Large intestine (tissue), 3 donors: ENCODE measurements at regions not wholly inside any gene's neighbourhood (a gene's known extent, or its start where the extent isn't known, plus 50 kb on each side); places are given as distances from the start of the nearest gene placed in this dataset.
A peak's percentile ranks its signal among the peaks of the same experiment; 100 is the strongest.
"Not testable (repeated sequence)": the region's sequence is repeated elsewhere in the genome, so short reads cannot be mapped to it uniquely, and the experiment has no call there.

Experiments
- DNase-seq, 2 donors: peaks; one replicate each; pipeline versions ENCODE4 v3.0.0 to v3.0.0-alpha.2; 2013
- H3K27ac ChIP-seq: one replicate; pipeline ENCODE4 v1.5.1; 2013; ENCODE audit warnings: low read length
- H3K27me3 ChIP-seq: 2 replicates; pipeline ENCODE4 v1.6.1; 2013; ENCODE audit warnings: low read length; ENCODE audit not compliant: control insufficient read depth, insufficient read depth
- H3K36me3 ChIP-seq: 2 replicates; pipeline ENCODE4 v1.6.1; 2013; ENCODE audit warnings: low read length; ENCODE audit not compliant: control insufficient read depth, insufficient read depth
- H3K4me1 ChIP-seq: one replicate; pipeline ENCODE4 v1.6.1; 2013; ENCODE audit warnings: low read length; ENCODE audit not compliant: control insufficient read depth, insufficient read depth
- H3K4me3 ChIP-seq: one replicate; pipeline ENCODE4 v1.5.1; 2013; ENCODE audit warnings: low read length
- H3K9me3 ChIP-seq: one replicate; pipeline ENCODE4 v1.6.1; 2013; ENCODE audit warnings: mild to moderate bottlenecking, low read depth, low read length, moderate library complexity; ENCODE audit not compliant: control insufficient read depth
- WGBS: methylation state at CpG from one replicate; pipeline ENCODE4 v1.1.5; 2013; ENCODE audit warnings: low lambda C conversion rate; ENCODE audit not compliant: insufficient coverage; 5-methylcytosine and 5-hydroxymethylcytosine counted together

DNA sequence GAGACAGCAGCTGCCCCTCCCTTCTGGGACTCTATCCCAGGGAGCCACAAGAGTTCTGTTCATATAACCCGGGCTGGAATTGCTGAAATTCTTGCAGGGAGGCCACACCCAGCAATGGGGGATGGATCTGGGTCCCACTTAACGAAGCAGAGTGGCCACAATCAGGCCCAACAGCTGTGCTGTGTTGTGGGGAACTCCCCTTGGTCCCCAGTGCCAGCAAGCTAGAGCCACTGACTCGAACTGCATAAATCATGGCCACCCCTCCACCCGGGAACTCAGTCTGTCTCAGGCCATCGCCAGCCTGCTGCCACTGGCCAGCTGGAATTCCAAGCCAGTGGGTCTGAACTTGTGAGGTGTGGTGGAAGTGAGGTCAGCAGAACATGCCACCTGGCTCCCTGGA lies 111.1 kb downstream of the KLF8 start:
- Histone ChIP-seq H3K27me3 (no peaks in the 10 kb centered on the region), H3K27ac (no peak overlapping the region), H3K36me3 (no peaks in the 10 kb centered on the region), H3K4me3 (no peak overlapping the region), H3K4me1 (no peaks in the 10 kb centered on the region), H3K9me3 (no peaks in the 10 kb centered on the region)
- DNase-seq: no peak
- WGBS: no CpG with 5 or more reads among the region's 5 CpGs

DNA sequence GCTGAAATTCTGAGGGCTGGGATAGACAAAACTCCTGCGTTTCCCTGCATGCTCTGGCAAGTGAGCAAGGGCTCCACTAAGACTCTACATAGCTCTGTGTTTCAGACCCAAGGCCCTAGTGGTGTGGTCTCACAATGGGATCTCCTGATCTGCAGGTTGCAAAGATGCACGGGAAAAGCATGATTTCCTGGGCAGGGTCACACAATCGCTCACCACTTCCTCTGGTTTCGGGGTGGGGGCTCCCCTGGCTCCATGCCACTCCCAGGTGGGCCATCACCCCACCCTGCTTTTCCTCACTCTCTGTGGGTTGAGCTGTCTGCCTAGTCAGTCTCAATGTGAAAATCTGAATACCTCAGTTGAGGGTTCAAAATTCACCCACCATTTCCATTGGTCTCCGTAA lies 111.5 kb downstream of the KLF8 start:
- DNase-seq: no peak
- no peaks in the 10 kb centered on the region for H3K9me3 ChIP-seq
- H3K36me3 ChIP-seq: no peaks in the 10 kb centered on the region
- no peak overlapping the region for H3K4me3 ChIP-seq
- H3K27ac ChIP-seq: no peak overlapping the region
- no CpG with 5 or more reads among the region's 5 CpGs for WGBS
- no peaks in the 10 kb centered on the region for H3K27me3 ChIP-seq
- no peaks in the 10 kb centered on the region for H3K4me1 ChIP-seq

GRCh38 chrX:56358145-56358544 lies 126.0 kb downstream of the KLF8 start:
- H3K27me3 ChIP-seq, DNase-seq: not testable (repeated sequence)
- WGBS: no CpG with 5 or more reads among the region's 4 CpGs

GRCh38 chrX:56365171-56365570 lies 133.0 kb downstream of the KLF8 start:
- WGBS: 100% methylated on average over 1 of the region's 2 CpGs
- not testable (repeated sequence) for H3K36me3 ChIP-seq, H3K9me3 ChIP-seq, H3K27me3 ChIP-seq, H3K4me1 ChIP-seq, H3K4me3 ChIP-seq, H3K27ac ChIP-seq, DNase-seq

More at GRCh38 chrX:56358145-56358544, 126.0 kb downstream of the KLF8 start:
- not testable (repeated sequence) for H3K36me3 ChIP-seq, H3K4me1 ChIP-seq, H3K9me3 ChIP-seq, H3K27ac ChIP-seq, H3K4me3 ChIP-seq

DNA sequence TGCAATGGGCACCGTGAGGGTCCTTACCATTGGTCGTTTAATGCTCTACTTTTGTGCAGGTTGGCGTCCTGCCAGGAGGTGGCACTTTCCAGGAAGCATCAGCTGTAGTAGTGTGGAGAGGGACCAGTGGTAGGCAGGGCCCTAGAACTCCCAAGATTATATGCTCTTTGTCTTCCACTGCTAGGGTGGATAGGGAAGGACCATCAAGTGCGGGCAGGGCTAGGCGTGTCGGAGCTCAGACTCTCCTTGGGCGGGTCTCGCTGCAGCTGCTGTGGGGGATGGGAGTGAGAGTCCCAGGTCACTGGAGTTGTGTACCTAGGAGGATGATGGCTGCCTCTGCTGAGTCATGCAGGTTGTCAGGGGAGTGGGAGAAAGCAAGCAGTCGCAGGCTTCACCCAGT lies 134.7 kb downstream of the KLF8 start:
- Histone ChIP-seq H3K27me3 (no peaks in the 10 kb centered on the region), H3K4me3 (no peak overlapping the region), H3K36me3 (no peaks in the 10 kb centered on the region), H3K9me3 (no peaks in the 10 kb centered on the region), H3K4me1 (no peaks in the 10 kb centered on the region), H3K27ac (no peak overlapping the region)
- WGBS: no CpG with 5 or more reads among the region's 9 CpGs
- DNase-seq: peak; percentile 17 to 32

DNA sequence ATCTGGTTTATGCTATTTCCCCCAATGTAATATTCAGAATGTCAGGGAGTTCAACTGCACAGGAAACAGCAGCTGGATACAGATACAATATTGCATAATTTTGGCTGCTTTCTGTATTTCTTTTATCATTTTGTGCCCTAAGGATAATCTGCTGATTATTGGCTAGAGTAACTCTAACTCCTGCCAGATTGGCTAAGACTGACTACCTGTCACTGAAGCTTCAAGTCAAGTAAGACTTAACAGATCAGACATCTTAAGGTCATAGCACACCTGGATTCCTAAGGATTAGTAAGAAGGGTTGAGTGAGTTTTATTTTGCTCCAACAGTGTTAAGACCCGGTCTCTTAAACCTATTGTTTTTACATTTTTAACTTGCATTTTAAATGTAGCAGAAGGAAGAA lies 136.8 kb downstream of the KLF8 start:
- no peaks in the 10 kb centered on the region for H3K27me3 ChIP-seq
- WGBS: no CpG with 5 or more reads among the region's 1 CpG
- no peaks in the 10 kb centered on the region for H3K36me3 ChIP-seq
- H3K4me1 ChIP-seq: no peaks in the 10 kb centered on the region
- H3K9me3 ChIP-seq: no peaks in the 10 kb centered on the region
- DNase-seq: no peak
- H3K4me3 ChIP-seq: no peak overlapping the region
- no peak overlapping the region for H3K27ac ChIP-seq

DNA sequence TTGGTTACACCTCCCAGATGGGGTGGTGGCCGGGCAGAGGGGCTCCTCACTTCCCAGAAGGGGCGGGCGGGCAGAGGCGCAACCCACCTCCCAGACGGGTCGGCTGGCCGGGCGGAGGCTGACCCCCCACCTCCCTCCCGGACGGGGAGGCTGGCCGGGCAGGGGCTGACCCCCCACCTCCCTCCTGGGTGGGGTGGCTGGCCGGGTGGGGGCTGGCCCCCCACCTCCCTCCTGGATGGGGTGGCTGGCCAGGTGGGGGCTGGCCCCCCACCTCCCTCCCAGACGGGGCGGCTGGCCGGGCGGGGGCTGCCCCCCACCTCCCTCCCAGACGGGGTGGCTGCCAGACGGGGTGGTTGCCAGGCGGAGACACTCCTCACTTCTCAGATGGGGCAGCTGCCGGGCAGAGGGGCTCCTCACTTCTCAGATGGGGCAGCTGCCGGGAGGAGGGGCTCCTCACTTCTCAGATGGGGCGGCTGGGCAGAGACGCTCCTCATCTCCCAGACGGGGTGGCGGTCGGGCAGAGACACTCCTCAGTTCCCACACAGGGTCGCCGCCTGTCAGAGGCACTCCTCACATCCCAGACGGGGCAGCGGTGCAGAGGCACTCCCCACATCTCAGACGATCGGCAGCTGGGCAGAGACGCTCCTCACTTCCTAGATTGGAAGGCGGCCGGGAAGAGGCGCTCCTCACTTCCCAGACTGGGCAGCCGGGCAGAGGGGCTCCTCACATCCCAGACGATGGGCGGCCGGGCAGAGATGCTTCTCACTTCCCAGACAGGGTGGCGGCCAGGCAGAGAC lies 148.0 kb downstream of the KLF8 start:
- H3K4me3 ChIP-seq, H3K9me3 ChIP-seq, H3K27me3 ChIP-seq, DNase-seq, H3K27ac ChIP-seq, H3K4me1 ChIP-seq, H3K36me3 ChIP-seq: not testable (repeated sequence)
- WGBS: no CpG with 5 or more reads among the region's 41 CpGs

GRCh38 chrX:56382278-56382677 lies 150.1 kb downstream of the KLF8 start:
- H3K27me3 ChIP-seq: no peaks in the 10 kb centered on the region
- H3K4me3 ChIP-seq: no peak overlapping the region
- WGBS: no CpG with 5 or more reads among the region's 3 CpGs
- no peaks in the 10 kb centered on the region for H3K36me3 ChIP-seq
- no peaks in the 10 kb centered on the region for H3K4me1 ChIP-seq
- peaks cover 8% of the 10 kb centered on the region for H3K9me3 ChIP-seq
- no peak for DNase-seq
- H3K27ac ChIP-seq: no peak overlapping the region

- H3K36me3 ChIP-seq: no peaks in the 10 kb centered on the region
- no peak overlapping the region for H3K4me3 ChIP-seq
- H3K27me3 ChIP-seq: no peaks in the 10 kb centered on the region
- no CpG with 5 or more reads among the region's 1 CpG for WGBS
- no peak for DNase-seq
- no peaks in the 10 kb centered on the region for H3K4me1 ChIP-seq
- H3K9me3 ChIP-seq: peaks cover 7% of the 10 kb centered on the region
- no peak overlapping the region for H3K27ac ChIP-seq
These were observed 153.2 kb downstream of the KLF8 start for GRCh38 chrX:56385336-56385735.

DNA sequence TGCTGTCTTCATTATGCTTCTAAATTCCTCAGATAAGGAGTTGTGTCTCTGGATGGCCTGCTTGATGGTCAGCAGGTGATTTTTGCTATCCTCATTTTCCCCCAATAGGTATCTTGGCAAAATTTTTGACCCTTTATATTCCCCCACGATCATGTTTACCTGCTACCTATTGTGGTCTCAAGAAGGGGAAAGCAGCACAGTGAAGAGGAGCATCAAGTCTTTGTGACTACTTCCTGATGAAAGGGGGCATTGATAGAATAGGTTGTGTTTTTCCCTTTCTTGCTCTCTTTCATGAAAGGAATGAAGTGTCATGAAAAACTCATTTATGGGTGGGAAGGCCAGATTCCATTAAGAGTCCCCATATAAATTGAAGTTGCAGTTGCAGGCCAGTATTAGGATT lies 153.8 kb downstream of the KLF8 start:
- H3K9me3 ChIP-seq: peaks cover 1% of the 10 kb centered on the region
- no peak for DNase-seq
- H3K27ac ChIP-seq: no peak overlapping the region
- no CpG with 5 or more reads among the region's 1 CpG for WGBS
- H3K36me3 ChIP-seq: no peaks in the 10 kb centered on the region
- no peaks in the 10 kb centered on the region for H3K4me1 ChIP-seq
- H3K4me3 ChIP-seq: no peak overlapping the region
- H3K27me3 ChIP-seq: no peaks in the 10 kb centered on the region

- H3K9me3 ChIP-seq: no peaks in the 10 kb centered on the region
- no peak overlapping the region for H3K27ac ChIP-seq
- 100% methylated on average over 1 of the region's 1 CpG for WGBS
- no peaks in the 10 kb centered on the region for H3K36me3 ChIP-seq
- DNase-seq: no peak
- no peaks in the 10 kb centered on the region for H3K27me3 ChIP-seq
- no peaks in the 10 kb centered on the region for H3K4me1 ChIP-seq
- H3K4me3 ChIP-seq: no peak overlapping the region
These were observed 165.5 kb downstream of the KLF8 start for GRCh38 chrX:56397636-56398035.
